Gastrocnemius medialis (tissue), 4 donors: ENCODE measurements at regions not wholly inside any gene's neighbourhood (a gene's known extent, or its start where the extent isn't known, plus 50 kb on each side); places are given as distances from the start of the nearest gene placed in this dataset.

Source experiments
- CTCF ChIP-seq, 5 experiments: fragments of 450-650 bp in 3 of 5; fragments of 200-600 bp in 2 of 5; sonication (generic) in 2 of 5; IDR thresholded peaks in 4 of 5; conservative IDR thresholded peaks in 1 of 5; 1 replicate in 4 of 5; 2 replicates in 1 of 5; pipeline ENCODE4 v1.5.1; 2016 to 2019; ENCODE audit warnings: antibody characterized with exemption in 5 of 5, mild to moderate bottlenecking in 3 of 5, moderate library complexity in 3 of 5
- POLR2A ChIP-seq, 2 donors: fragments of 450-650 bp; IDR thresholded peaks; one replicate each; pipeline ENCODE4 v1.6.1; 2017; ENCODE audit warnings: antibody characterized with exemption in 2 of 2, mild to moderate bottlenecking in 2 of 2, moderate library complexity in 2 of 2

GRCh38 chr9:86804011-86804410 lies 143.3 kb downstream of the GAS1 start:
- TF ChIP-seq CTCF (IDR thresholded peaks at IDR 0.05 in 4 of 5, conservative IDR thresholded peaks at IDR 0.05 in 1 of 5) (no peak), POLR2A (IDR thresholded peaks at IDR 0.05) (no peak)
